ENCODE measurements at regions not wholly inside any gene's neighbourhood (a gene's known extent, or its start where the extent isn't known, plus 50 kb on each side); places are given as distances from the start of the nearest gene placed in this dataset.

GRCh38 chr1:238248356-238248755 lies 357.6 kb upstream of the ZP4 start:
- DNase-seq (ENCODE audit: extremely low read depth in 1 of 2, low read depth in 1 of 2), result no peak

- no peak for DNase-seq (ENCODE audit: extremely low read depth in 1 of 2, low read depth in 1 of 2)
Observed at GRCh38 chr1:238242181-238242580, 351.5 kb upstream of the ZP4 start.

GRCh38 chr1:238241607-238242006 lies 350.9 kb upstream of the ZP4 start:
- DNase-seq (ENCODE audit: extremely low read depth in 1 of 2, low read depth in 1 of 2), result no peak

DNA sequence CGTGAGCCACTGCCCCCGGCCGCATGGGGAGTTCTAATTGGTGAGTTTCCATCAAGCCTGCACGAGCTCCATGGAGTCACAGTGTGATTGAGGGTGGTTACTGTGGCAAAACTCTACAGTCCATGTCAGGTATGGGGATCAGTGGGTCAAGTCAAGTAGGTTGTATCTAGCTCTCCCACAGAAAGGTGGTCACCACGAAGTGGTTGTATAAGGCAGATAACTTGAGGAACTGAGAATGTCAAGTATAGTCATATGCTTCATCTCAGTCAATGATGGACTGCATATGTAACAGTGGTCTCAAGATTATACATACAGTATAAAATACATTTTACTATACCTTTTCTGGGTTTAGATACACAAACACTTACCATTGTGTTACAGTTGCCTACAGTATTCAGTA lies 348.6 kb upstream of the ZP4 start:
- no peak for DNase-seq (ENCODE audit: extremely low read depth in 1 of 2, low read depth in 1 of 2)

DNA sequence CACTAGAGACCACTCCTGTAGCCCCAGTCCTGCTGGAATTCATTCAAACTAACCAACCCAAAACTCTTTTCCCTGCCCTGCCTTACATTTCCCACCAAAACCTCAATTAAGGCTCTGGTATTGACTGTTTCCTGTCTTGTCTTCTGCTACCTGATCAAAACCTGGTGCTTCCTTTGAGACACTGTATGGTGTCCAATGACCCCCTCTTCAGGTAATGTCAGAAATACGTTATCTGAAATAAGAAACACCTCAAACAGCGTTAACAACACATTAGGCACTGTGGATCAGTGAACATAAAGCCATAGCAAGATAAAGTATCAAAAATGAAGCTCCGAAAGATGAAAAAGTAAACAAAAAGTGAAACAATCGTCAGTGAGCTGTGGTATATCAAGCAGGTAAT lies 343.2 kb upstream of the ZP4 start:
- no peak for DNase-seq (ENCODE audit: extremely low read depth in 1 of 2, low read depth in 1 of 2)

DNA sequence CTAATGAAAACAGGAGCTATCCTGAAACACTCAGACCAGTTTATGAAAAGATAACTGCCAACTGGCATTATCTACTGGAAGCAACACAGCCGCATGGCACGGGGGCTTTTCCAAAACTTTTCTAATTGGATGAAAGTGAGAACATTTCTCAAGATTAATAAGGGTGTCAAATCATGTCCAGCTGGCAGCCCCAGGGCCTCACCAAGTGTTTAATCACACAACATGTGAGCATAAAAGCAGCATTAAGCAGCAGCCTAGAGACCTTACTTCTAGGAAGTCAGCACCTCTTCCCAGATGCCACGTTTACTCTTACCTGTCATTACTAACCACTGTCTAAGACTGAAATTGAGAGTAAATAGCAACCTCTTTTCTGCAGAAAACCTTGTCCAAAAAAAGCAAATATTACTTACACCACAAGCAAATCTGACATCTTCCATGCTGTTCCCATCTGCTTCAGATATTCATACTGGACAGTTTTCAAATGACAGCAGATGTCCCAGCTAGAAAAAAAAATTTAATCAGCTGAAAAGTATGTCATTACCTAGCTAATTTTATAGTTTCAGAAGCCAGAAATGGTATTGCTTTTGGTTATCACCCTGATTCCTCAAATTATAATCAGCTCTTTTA lies 341.5 kb upstream of the ZP4 start:
- DNase-seq (ENCODE audit: extremely low read depth in 1 of 2, low read depth in 1 of 2), result no peak

GRCh38 chr1:238226810-238227209 lies 336.1 kb upstream of the ZP4 start:
- DNase-seq (ENCODE audit: extremely low read depth in 1 of 2, low read depth in 1 of 2), result no peak

- no peak for DNase-seq (ENCODE audit: extremely low read depth in 1 of 2, low read depth in 1 of 2)
Observed at GRCh38 chr1:238223076-238223640, 332.4 kb upstream of the ZP4 start.

DNA sequence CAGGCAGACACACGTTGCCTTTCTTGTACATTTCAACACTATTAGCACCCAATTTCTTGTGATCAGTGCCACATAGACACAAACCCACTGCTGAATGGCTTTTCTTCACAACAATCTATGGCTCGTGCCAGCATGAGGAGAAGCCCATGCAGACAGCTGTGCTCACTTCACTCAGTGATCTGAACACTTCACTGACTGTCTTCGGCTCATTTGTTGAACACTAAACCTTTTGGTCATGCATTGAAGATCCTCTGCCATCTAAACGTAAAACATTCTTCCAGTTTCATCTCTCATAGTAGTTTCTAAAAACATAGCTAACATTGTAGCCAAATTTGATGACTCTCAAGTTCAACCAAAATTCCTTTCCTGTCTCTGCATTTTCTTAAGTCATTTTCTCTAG lies 331.0 kb upstream of the ZP4 start:
- no peak for DNase-seq (ENCODE audit: extremely low read depth in 1 of 2, low read depth in 1 of 2)

DNA sequence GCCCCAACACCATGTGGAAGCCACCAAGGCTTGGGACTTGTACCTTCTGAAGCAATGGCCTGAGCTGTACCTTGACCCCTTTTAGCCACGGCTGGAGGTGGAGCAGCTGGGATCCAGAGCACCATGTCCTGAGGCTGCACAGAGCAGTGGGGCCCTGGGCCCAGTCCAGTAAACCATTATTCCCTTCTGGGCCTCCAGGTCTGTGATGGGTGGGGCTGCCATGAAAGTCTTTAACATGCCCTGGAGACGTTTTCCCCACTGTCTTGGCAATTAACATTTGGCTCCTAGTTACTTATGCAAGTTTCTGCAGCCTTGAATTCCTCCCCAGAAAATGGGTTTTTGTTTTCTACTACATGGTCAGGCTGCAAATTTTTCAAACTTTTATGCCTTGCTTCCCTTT lies 323.7 kb upstream of the ZP4 start:
- DNase-seq (ENCODE audit: extremely low read depth in 1 of 2, low read depth in 1 of 2), result no peak

DNA sequence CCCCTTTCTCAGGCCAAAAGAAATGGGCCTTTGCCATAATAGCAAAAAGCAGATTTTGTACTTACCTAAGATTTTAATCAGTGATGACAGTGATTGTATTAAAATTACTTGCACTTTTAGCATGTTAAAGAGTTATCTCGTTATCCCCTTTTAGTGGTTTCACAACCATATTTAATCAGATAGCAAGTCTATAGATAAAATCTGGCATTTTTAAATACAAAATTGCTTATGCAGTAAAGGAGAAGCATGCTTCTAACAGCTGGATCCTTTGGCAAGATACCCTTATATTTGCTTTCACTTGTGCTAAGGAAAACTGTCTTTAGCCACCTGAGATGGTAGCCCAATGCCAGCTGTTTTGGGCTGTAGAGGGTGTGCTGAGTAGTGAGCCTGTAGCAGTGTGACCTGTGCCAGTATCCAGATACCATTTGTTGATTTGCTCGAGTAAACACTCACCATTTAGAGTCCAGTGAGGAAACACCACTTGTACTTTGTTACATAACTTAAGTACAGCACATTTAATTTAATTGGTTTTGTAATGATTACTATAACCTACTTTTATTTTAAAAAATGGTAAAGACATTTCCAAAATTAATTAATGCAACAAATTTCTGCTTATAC lies 314.4 kb upstream of the ZP4 start:
- no peak for DNase-seq (ENCODE audit: extremely low read depth in 1 of 2, low read depth in 1 of 2)

- DNase-seq (ENCODE audit: extremely low read depth in 1 of 2, low read depth in 1 of 2), result no peak
Observed at GRCh38 chr1:238201992-238202391, 311.3 kb upstream of the ZP4 start.

DNA sequence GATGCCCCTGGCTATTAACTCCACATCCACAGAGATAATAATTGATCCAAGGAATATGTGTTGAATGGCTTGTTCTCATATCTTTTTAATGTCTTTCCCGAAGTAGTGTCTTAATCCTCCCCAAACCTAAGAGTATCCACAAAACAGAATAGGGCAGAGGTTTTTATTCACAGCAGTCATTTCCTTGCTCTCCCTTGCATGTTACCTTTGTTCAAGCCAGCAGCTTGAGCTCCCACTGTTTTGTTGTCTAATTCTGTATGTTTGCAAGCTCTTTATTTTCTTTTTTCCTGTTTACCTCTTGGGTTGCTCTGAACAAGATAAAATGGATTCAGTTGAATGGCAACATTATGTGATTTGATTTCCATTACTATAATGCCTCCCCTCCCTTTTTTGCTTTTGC lies 308.6 kb upstream of the ZP4 start:
- DNase-seq (ENCODE audit: extremely low read depth in 1 of 2, low read depth in 1 of 2), result no peak

- no peak for DNase-seq (ENCODE audit: extremely low read depth in 1 of 2, low read depth in 1 of 2)
Observed at GRCh38 chr1:238196516-238196915, 305.8 kb upstream of the ZP4 start.

DNA sequence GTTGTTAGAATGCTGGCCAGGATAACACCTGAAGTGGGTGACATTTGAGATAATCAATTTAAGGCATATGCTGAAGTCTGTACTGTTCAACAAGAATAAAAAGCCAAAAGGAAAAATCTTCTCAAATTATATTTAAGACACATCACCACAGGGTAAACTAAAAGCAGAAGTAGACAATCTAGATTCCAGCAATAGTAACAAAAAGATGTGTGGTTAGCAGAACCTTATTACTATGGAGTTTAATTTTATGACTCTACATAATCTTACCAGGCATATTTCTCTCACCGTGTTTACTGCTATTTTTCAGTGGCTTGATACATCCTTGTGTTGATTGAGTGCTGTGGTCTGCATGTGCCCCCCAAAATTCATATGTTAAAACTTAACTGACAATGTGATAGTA lies 300.4 kb upstream of the ZP4 start:
- DNase-seq (ENCODE audit: extremely low read depth in 1 of 2, low read depth in 1 of 2), result no peak

GRCh38 chr1:238187575-238187949 lies 296.8 kb upstream of the ZP4 start:
- no peak for DNase-seq (ENCODE audit: extremely low read depth in 1 of 2, low read depth in 1 of 2)

GRCh38 chr1:238186887-238187574 lies 296.3 kb upstream of the ZP4 start:
- no peak for DNase-seq (ENCODE audit: extremely low read depth in 1 of 2, low read depth in 1 of 2)

- no peak for DNase-seq (ENCODE audit: extremely low read depth in 1 of 2, low read depth in 1 of 2)
Observed at GRCh38 chr1:238177960-238178645, 287.4 kb upstream of the ZP4 start.

DNA sequence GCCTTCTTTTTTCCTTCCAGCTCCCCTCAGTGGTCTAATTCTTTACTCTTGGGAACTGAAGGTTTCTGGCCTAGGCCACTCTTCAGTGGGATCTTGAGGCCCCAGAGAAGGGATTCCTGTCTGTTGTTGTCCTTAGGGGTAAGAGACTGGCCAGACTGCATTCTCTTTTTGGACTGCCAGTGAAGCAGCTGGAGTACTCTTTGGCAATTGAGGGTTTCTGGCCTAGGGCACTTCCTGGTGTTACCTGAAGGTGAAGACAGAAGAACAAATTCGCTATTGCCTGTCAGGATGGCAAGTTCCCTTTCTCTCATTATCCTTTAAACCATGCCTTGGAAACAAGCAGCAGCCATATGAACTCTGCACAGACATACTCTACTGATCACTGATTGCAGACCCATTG lies 286.6 kb upstream of the ZP4 start:
- DNase-seq (ENCODE audit: extremely low read depth in 1 of 2, low read depth in 1 of 2), result no peak

DNA sequence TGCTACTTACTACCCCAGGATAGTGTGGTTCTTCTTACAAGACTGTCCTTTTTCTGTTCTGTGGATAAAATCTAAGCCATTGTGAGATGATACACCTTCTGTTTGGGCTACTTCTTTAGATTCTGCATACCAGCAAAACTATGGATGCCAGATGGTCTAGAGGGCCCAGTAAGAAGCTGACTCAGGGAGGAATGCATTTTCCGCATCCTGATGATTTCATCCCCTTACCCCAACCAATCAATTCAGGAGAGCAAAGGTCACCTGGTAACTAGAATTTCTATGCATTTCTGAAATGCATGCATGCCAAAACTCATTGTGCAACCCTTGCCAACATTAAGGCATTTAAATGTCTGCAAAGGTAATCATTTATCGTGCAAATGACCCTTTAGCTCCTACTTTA lies 285.7 kb upstream of the ZP4 start:
- no peak for DNase-seq (ENCODE audit: extremely low read depth in 1 of 2, low read depth in 1 of 2)

- DNase-seq (ENCODE audit: extremely low read depth in 1 of 2, low read depth in 1 of 2), result no peak
Observed at GRCh38 chr1:238171985-238172384, 281.3 kb upstream of the ZP4 start.

- no peak for DNase-seq (ENCODE audit: extremely low read depth in 1 of 2, low read depth in 1 of 2)
Observed at GRCh38 chr1:238161955-238162354, 271.2 kb upstream of the ZP4 start.
